ENCODE measurements at regions not wholly inside any gene's neighbourhood (a gene's known extent, or its start where the extent isn't known, plus 50 kb on each side); places are given as distances from the start of the nearest gene placed in this dataset.

DNA sequence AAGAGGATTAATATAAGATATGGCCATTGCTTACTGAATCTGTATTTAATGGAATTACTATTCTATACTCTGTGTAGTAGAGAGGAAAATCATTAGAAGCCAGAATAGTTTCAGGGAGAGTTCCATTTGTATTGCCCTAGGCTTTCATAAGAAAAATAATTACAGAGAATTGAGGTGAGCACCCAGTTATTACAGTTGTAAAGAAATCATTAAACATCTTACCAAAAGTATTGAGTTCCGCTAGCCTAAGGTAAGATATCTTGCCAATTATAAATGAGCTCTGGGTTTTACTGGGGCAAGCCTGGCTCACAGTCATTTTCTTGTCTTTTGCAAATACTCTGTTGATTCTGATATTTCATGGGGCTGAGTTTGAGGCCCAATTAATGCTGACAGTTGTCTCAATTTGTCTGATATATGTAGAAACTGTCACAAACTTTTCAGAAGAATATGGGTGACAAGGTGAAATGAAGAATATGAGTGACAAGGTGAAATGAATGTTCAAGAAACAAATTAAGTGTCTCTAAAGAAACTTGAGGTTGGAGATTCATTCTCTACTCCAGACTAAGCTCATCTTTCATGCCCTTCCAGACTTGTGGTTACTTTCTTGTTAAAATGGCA, 127.8 kb downstream of the PTGER3 start:
- TF ChIP-seq POLR2A (IDR thresholded peaks at IDR 0.05; ENCODE audit: low read length) (no peak), GATA1 (IDR thresholded peaks at IDR 0.05; ENCODE audit: low read depth, low read length) (no peak)

Measured in erythroblast (primary cell).